ENCODE measurements at regions not wholly inside any gene's neighbourhood (a gene's known extent, or its start where the extent isn't known, plus 50 kb on each side); places are given as distances from the start of the nearest gene placed in this dataset.

GRCh38 chr1:219682788-219683187, 69.9 kb upstream of the ZC3H11B start:
- FAIRE-seq = no peak
- no peak overlapping the region for H2AFZ ChIP-seq (ENCODE audit: control insufficient read depth, low read length)

GRCh38 chr1:219681876-219682275, 69.0 kb upstream of the ZC3H11B start:
- no peaks in the 10 kb centered on the region for H3K9me1 ChIP-seq (ENCODE audit: control insufficient read depth, extremely low read depth, insufficient read depth, low read length)
- no peaks in the 10 kb centered on the region for H3K9me3 ChIP-seq (ENCODE audit: control insufficient read depth, low read depth, low read length)
- no peak overlapping the region for H3K27ac ChIP-seq (ENCODE audit: control insufficient read depth, insufficient read depth, low read length)
- H3K4me1 ChIP-seq (ENCODE audit: control insufficient read depth, extremely low read depth, insufficient read depth, low read length) = no peaks in the 10 kb centered on the region
- DNase-seq (ENCODE audit: low read depth, low spot score) (no peak), FAIRE-seq (no peak)
- H3K4me3 ChIP-seq (ENCODE audit: control insufficient read depth in 2 of 3, extremely low read depth in 1 of 3, insufficient read depth in 2 of 3, low read depth in 1 of 3, low read length in 3 of 3) = no peak overlapping the region
- H3K36me3 ChIP-seq (ENCODE audit: control insufficient read depth in 2 of 2, extremely low read depth in 1 of 2, insufficient read depth in 2 of 2, low read length in 2 of 2) = no peaks in the 10 kb centered on the region
- H3K4me2 ChIP-seq (ENCODE audit: control insufficient read depth, extremely low read depth, insufficient read depth, low read depth, low read length) = no peak overlapping the region
- H2AFZ ChIP-seq (ENCODE audit: control insufficient read depth, low read length) = no peak overlapping the region
- H3K9ac ChIP-seq (ENCODE audit: control insufficient read depth, extremely low read depth, insufficient read depth, low read length) = no peak overlapping the region
- no peaks in the 10 kb centered on the region for H3K79me2 ChIP-seq (ENCODE audit: control insufficient read depth, insufficient read depth, low read length)
- no peak for TF ChIP-seq EZH2 (IDR thresholded peaks at IDR 0.05; ENCODE audit: low read length)
- no peaks in the 10 kb centered on the region for H3K27me3 ChIP-seq (ENCODE audit: control insufficient read depth, extremely low read depth, insufficient read depth, low read length)
- dilution Hi-C loops (cut with MboI; ENCODE audit: extremely low pct_ligation_motif_present, low sequenced_read_pairs) = no loop called here
- H4K20me1 ChIP-seq (ENCODE audit: control insufficient read depth, extremely low read depth, insufficient read depth, low read length) = no peaks in the 10 kb centered on the region

More at GRCh38 chr1:219682788-219683187, 69.9 kb upstream of the ZC3H11B start:
- H3K36me3 ChIP-seq (ENCODE audit: control insufficient read depth in 2 of 2, extremely low read depth in 1 of 2, insufficient read depth in 2 of 2, low read length in 2 of 2) = no peaks in the 10 kb centered on the region
- H3K79me2 ChIP-seq (ENCODE audit: control insufficient read depth, insufficient read depth, low read length) = no peaks in the 10 kb centered on the region
- H4K20me1 ChIP-seq (ENCODE audit: control insufficient read depth, extremely low read depth, insufficient read depth, low read length) = no peaks in the 10 kb centered on the region
- no peak overlapping the region for H3K27ac ChIP-seq (ENCODE audit: control insufficient read depth, insufficient read depth, low read length)
- DNase-seq (ENCODE audit: low read depth, low spot score) = no peak
- H3K4me1 ChIP-seq (ENCODE audit: control insufficient read depth, extremely low read depth, insufficient read depth, low read length) = no peaks in the 10 kb centered on the region
- H3K9me1 ChIP-seq (ENCODE audit: control insufficient read depth, extremely low read depth, insufficient read depth, low read length) = no peaks in the 10 kb centered on the region
- TF ChIP-seq EZH2 (IDR thresholded peaks at IDR 0.05; ENCODE audit: low read length) (no peak), CTCF (optimal IDR thresholded peaks at IDR 0.05 in 1 of 3, IDR thresholded peaks at IDR 0.05 in 1 of 3, conservative IDR thresholded peaks at IDR 0.05 in 1 of 3; ENCODE audit: extremely low read depth in 1 of 3, insufficient read depth in 2 of 3, low read length in 3 of 3) (no peak)
- dilution Hi-C loops (cut with MboI; ENCODE audit: extremely low pct_ligation_motif_present, low sequenced_read_pairs) = no loop called here
- H3K9ac ChIP-seq (ENCODE audit: control insufficient read depth, extremely low read depth, insufficient read depth, low read length) = no peak overlapping the region
- H3K4me3 ChIP-seq (ENCODE audit: control insufficient read depth in 2 of 3, extremely low read depth in 1 of 3, insufficient read depth in 2 of 3, low read depth in 1 of 3, low read length in 3 of 3) = no peak overlapping the region
- H3K9me3 ChIP-seq (ENCODE audit: control insufficient read depth, low read depth, low read length) = no peaks in the 10 kb centered on the region
- H3K27me3 ChIP-seq (ENCODE audit: control insufficient read depth, extremely low read depth, insufficient read depth, low read length) = no peaks in the 10 kb centered on the region
- H3K4me2 ChIP-seq (ENCODE audit: control insufficient read depth, extremely low read depth, insufficient read depth, low read depth, low read length) = no peak overlapping the region

GRCh38 chr1:219676012-219676765, 63.3 kb upstream of the ZC3H11B start:
- no peak overlapping the region for H3K4me3 ChIP-seq (ENCODE audit: control insufficient read depth in 2 of 3, extremely low read depth in 1 of 3, insufficient read depth in 2 of 3, low read depth in 1 of 3, low read length in 3 of 3)
- DNase-seq (ENCODE audit: low read depth, low spot score) = no peak
- H3K27me3 ChIP-seq (ENCODE audit: control insufficient read depth, extremely low read depth, insufficient read depth, low read length) = no peaks in the 10 kb centered on the region
- TF ChIP-seq EZH2 (IDR thresholded peaks at IDR 0.05; ENCODE audit: low read length) = no peak
- no peak for TF ChIP-seq CTCF (optimal IDR thresholded peaks at IDR 0.05 in 1 of 3, IDR thresholded peaks at IDR 0.05 in 1 of 3, conservative IDR thresholded peaks at IDR 0.05 in 1 of 3; ENCODE audit: extremely low read depth in 1 of 3, insufficient read depth in 2 of 3, low read length in 3 of 3)
- H3K9me3 ChIP-seq (ENCODE audit: control insufficient read depth, low read depth, low read length) = no peaks in the 10 kb centered on the region
- H3K9ac ChIP-seq (ENCODE audit: control insufficient read depth, extremely low read depth, insufficient read depth, low read length) = no peak overlapping the region
- H3K36me3 ChIP-seq (ENCODE audit: control insufficient read depth in 2 of 2, extremely low read depth in 1 of 2, insufficient read depth in 2 of 2, low read length in 2 of 2) = no peaks in the 10 kb centered on the region
- no peaks in the 10 kb centered on the region for H4K20me1 ChIP-seq (ENCODE audit: control insufficient read depth, extremely low read depth, insufficient read depth, low read length)
- no peak overlapping the region for H3K27ac ChIP-seq (ENCODE audit: control insufficient read depth, insufficient read depth, low read length)
- no peak overlapping the region for H3K4me2 ChIP-seq (ENCODE audit: control insufficient read depth, extremely low read depth, insufficient read depth, low read depth, low read length)
- no peaks in the 10 kb centered on the region for H3K9me1 ChIP-seq (ENCODE audit: control insufficient read depth, extremely low read depth, insufficient read depth, low read length)
- no peak overlapping the region for H2AFZ ChIP-seq (ENCODE audit: control insufficient read depth, low read length)
- H3K79me2 ChIP-seq (ENCODE audit: control insufficient read depth, insufficient read depth, low read length) = no peaks in the 10 kb centered on the region
- no peak for FAIRE-seq
- H3K4me1 ChIP-seq (ENCODE audit: control insufficient read depth, extremely low read depth, insufficient read depth, low read length) = no peaks in the 10 kb centered on the region
- dilution Hi-C loops (cut with MboI; ENCODE audit: extremely low pct_ligation_motif_present, low sequenced_read_pairs) = no loop called here
